NCI-H69 (cell line): ENCODE measurements at regions not wholly inside any gene's neighbourhood (a gene's known extent, or its start where the extent isn't known, plus 50 kb on each side); places are given as distances from the start of the nearest gene placed in this dataset.
"Not testable (repeated sequence)": the region's sequence is repeated elsewhere in the genome, so short reads cannot be mapped to it uniquely, and the experiment has no call there.

ENCODE experiments used
- DNase-seq: peaks from one replicate; lab custom pipeline; 2025; lab: John Stamatoyannopoulos, UW

GRCh38 chr13:73160371-73161031 is 101.7 kb downstream of the KLF5 start:
- not testable (repeated sequence) for DNase-seq

GRCh38 chr13:73158851-73159250 is 100.0 kb downstream of the KLF5 start:
- DNase-seq, result no peak

GRCh38 chr13:73157031-73157430 is 98.2 kb downstream of the KLF5 start:
- DNase-seq, result no peak

GRCh38 chr13:73146707-73147106 is 87.9 kb downstream of the KLF5 start:
- DNase-seq, result no peak

GRCh38 chr13:73142071-73142470 is 83.3 kb downstream of the KLF5 start:
- DNase-seq, result peak; percentile 4

GRCh38 chr13:73141292-73141771 is 82.5 kb downstream of the KLF5 start:
- no peak for DNase-seq

GRCh38 chr13:73140801-73141200 is 82.0 kb downstream of the KLF5 start:
- no peak for DNase-seq

- peak; percentile 77 for DNase-seq
Observed at GRCh38 chr13:73138638-73139491, 80.1 kb downstream of the KLF5 start.

- DNase-seq, result no peak
Observed at GRCh38 chr13:73138276-73138637, 79.5 kb downstream of the KLF5 start.

- no peak for DNase-seq
Observed at GRCh38 chr13:73136776-73137175, 78.0 kb downstream of the KLF5 start.

- DNase-seq, result no peak
Observed at GRCh38 chr13:73133531-73133930, 74.7 kb downstream of the KLF5 start.

- DNase-seq, result no peak
Observed at GRCh38 chr13:73131247-73131646, 72.4 kb downstream of the KLF5 start.

- no peak for DNase-seq
Observed at GRCh38 chr13:73129023-73129422, 70.2 kb downstream of the KLF5 start.
